Dermis microvascular lymphatic vessel endothelial cell (primary cell): ENCODE measurements at regions not wholly inside any gene's neighbourhood (a gene's known extent, or its start where the extent isn't known, plus 50 kb on each side); places are given as distances from the start of the nearest gene placed in this dataset.
"Not testable (repeated sequence)": the region's sequence is repeated elsewhere in the genome, so short reads cannot be mapped to it uniquely, and the experiment has no call there.

Experiments used
- DNase-seq, 2 donors: peaks; one replicate each; pipeline versions ENCODE4 v3.0.0 to v3.0.0-alpha.2; 2010; ENCODE audit warnings: low read depth in 2 of 2

- no peak for DNase-seq
Observed at GRCh38 chr14:98926801-98927200, 345.2 kb downstream of the BCL11B start.

GRCh38 chr14:98927986-98928385, 344.0 kb downstream of the BCL11B start:
- no peak for DNase-seq

GRCh38 chr14:98928418-98928817, 343.6 kb downstream of the BCL11B start:
- DNase-seq = no peak

- no peak for DNase-seq
Observed at GRCh38 chr14:98931126-98931525, 340.9 kb downstream of the BCL11B start.

- no peak for DNase-seq
Observed at GRCh38 chr14:98931911-98932310, 340.1 kb downstream of the BCL11B start.

GRCh38 chr14:98932431-98933325, 339.3 kb downstream of the BCL11B start:
- DNase-seq = no peak

GRCh38 chr14:98934569-98934968, 337.4 kb downstream of the BCL11B start:
- DNase-seq = not testable (repeated sequence)

- no peak for DNase-seq
Observed at GRCh38 chr14:98935921-98936320, 336.1 kb downstream of the BCL11B start.

GRCh38 chr14:98937021-98937420, 335.0 kb downstream of the BCL11B start:
- DNase-seq = no peak

GRCh38 chr14:98937712-98938505, 334.1 kb downstream of the BCL11B start:
- DNase-seq = no peak

GRCh38 chr14:98940693-98941437, 331.1 kb downstream of the BCL11B start:
- DNase-seq = no peak

- DNase-seq = no peak
Observed at GRCh38 chr14:98941481-98941880, 330.5 kb downstream of the BCL11B start.

GRCh38 chr14:98943907-98944306, 328.1 kb downstream of the BCL11B start:
- DNase-seq = no peak

GRCh38 chr14:98944989-98945388, 327.0 kb downstream of the BCL11B start:
- no peak for DNase-seq

- DNase-seq = no peak
Observed at GRCh38 chr14:98945611-98946570, 326.1 kb downstream of the BCL11B start.

- DNase-seq = no peak
Observed at GRCh38 chr14:98946940-98947339, 325.1 kb downstream of the BCL11B start.

GRCh38 chr14:98947911-98948595, 323.9 kb downstream of the BCL11B start:
- DNase-seq = no peak

- DNase-seq = no peak
Observed at GRCh38 chr14:98949051-98949450, 322.9 kb downstream of the BCL11B start.

GRCh38 chr14:98949481-98950135, 322.4 kb downstream of the BCL11B start:
- no peak for DNase-seq
